SK-N-SH (cell line): ENCODE measurements at regions not wholly inside any gene's neighbourhood (a gene's known extent, or its start where the extent isn't known, plus 50 kb on each side); places are given as distances from the start of the nearest gene placed in this dataset.

Experiments
- CHD2 ChIP-seq: fragments of 150-350 bp; IDR thresholded peaks from 2 replicates; pipeline ENCODE4 v1.6.1; 2018; ENCODE audit warnings: low read length; ENCODE audit not compliant: partially characterized antibody
- NRF1 ChIP-seq: IDR thresholded peaks from 2 replicates; pipeline ENCODE4 v1.6.1; 2012; ENCODE audit warnings: low read depth, mild to moderate bottlenecking, low read length
- POLR2AphosphoS5 ChIP-seq: IDR thresholded peaks from 2 replicates; pipeline ENCODE4 v1.6.1; 2012; ENCODE audit warnings: low read depth, low read length
- SMC3 ChIP-seq: IDR thresholded peaks from 2 replicates; pipeline ENCODE4 v1.6.1; 2012; ENCODE audit warnings: low read depth, low read length, improper control_type of control experiment
- TAF1 ChIP-seq: IDR thresholded peaks from 2 replicates; pipeline ENCODE4 v1.6.1; 2012; ENCODE audit warnings: low read depth, mild to moderate bottlenecking, low read length, moderate library complexity, borderline replicate concordance
- TF ChIP-seq, protein P1 (sequence below): fragments of 200-600 bp; sonication (generic); IDR thresholded peaks from 2 replicates; pipeline ENCODE4 v1.6.1; 2017; ENCODE audit warnings: antibody characterized with exemption, mild to moderate bottlenecking, moderate library complexity
- TF ChIP-seq, protein P2 (sequence below): IDR thresholded peaks from 2 replicates; pipeline ENCODE4; 2012
- TF ChIP-seq, protein P3 (sequence below): IDR thresholded peaks from 2 replicates; pipeline ENCODE4 v1.4.0; 2012; ENCODE audit warnings: low read depth

DNA sequence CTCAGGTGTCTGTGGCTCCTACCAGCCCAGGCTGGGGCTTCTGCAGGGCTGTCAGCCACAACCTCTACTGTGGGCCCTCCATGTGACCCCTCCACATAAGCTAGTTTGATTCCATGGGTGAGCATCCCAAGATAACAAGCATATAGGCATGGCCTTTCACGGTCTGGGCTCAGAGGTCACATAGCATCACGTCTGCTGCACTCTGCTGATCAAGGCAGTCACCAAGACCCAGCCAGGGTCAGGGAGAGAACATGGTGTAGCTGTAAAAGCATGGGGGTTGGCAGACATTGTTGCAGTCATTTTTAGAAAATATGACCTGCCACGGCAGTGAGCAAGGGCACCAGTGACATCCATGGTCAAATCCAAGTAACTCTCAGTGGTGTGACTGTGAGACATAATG, 698.8 kb downstream of the UQCRFS1 start:
- TF ChIP-seq POLR2AphosphoS5 (no peak), NRF1 (no peak), CHD2 (no peak), SMC3 (no peak), TAF1 (no peak)
- TF ChIP-seq, protein P1, sequence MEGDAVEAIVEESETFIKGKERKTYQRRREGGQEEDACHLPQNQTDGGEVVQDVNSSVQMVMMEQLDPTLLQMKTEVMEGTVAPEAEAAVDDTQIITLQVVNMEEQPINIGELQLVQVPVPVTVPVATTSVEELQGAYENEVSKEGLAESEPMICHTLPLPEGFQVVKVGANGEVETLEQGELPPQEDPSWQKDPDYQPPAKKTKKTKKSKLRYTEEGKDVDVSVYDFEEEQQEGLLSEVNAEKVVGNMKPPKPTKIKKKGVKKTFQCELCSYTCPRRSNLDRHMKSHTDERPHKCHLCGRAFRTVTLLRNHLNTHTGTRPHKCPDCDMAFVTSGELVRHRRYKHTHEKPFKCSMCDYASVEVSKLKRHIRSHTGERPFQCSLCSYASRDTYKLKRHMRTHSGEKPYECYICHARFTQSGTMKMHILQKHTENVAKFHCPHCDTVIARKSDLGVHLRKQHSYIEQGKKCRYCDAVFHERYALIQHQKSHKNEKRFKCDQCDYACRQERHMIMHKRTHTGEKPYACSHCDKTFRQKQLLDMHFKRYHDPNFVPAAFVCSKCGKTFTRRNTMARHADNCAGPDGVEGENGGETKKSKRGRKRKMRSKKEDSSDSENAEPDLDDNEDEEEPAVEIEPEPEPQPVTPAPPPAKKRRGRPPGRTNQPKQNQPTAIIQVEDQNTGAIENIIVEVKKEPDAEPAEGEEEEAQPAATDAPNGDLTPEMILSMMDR, result no peak
- TF ChIP-seq, protein P2, sequence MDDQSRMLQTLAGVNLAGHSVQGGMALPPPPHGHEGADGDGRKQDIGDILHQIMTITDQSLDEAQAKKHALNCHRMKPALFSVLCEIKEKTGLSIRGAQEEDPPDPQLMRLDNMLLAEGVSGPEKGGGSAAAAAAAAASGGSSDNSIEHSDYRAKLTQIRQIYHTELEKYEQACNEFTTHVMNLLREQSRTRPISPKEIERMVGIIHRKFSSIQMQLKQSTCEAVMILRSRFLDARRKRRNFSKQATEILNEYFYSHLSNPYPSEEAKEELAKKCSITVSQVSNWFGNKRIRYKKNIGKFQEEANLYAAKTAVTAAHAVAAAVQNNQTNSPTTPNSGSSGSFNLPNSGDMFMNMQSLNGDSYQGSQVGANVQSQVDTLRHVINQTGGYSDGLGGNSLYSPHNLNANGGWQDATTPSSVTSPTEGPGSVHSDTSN, result no peak
- TF ChIP-seq, protein P3, sequence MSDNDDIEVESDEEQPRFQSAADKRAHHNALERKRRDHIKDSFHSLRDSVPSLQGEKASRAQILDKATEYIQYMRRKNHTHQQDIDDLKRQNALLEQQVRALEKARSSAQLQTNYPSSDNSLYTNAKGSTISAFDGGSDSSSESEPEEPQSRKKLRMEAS, result no peak
